Liver (tissue), 8 donors: ENCODE measurements at regions not wholly inside any gene's neighbourhood (a gene's known extent, or its start where the extent isn't known, plus 50 kb on each side); places are given as distances from the start of the nearest gene placed in this dataset.

Experiments used
- DNase-seq: peaks from one replicate; pipeline ENCODE4 v3.0.0-alpha.2; 2017; ENCODE audit warnings: low spot score
- H3K27ac ChIP-seq, 2 donors: one replicate each; pipeline ENCODE4 v1.7.0; 2013; ENCODE audit warnings: inconsistent platforms in 2 of 2, low read length in 2 of 2, control low read depth in 1 of 2, low read depth in 1 of 2, mild to moderate bottlenecking in 1 of 2
- H3K27me3 ChIP-seq, 4 donors: one replicate each; pipeline versions ENCODE4 v1.6.1 to v1.7.0; 2013; ENCODE audit warnings: low read length in 3 of 4, inconsistent platforms in 1 of 4, mild to moderate bottlenecking in 1 of 4, moderate library complexity in 1 of 4; ENCODE audit not compliant: control insufficient read depth in 4 of 4, insufficient read depth in 4 of 4
- H3K36me3 ChIP-seq, 4 donors: one replicate each; pipeline versions ENCODE4 v1.6.1 to v1.7.0; 2013; ENCODE audit warnings: low read length in 3 of 4, mild to moderate bottlenecking in 3 of 4, low read depth in 1 of 4, moderate library complexity in 1 of 4; ENCODE audit not compliant: control insufficient read depth in 4 of 4, insufficient read depth in 3 of 4
- H3K4me1 ChIP-seq, 4 donors: one replicate each; pipeline versions ENCODE4 v1.6.1 to v1.7.0; 2013; ENCODE audit warnings: low read length in 3 of 4, mild to moderate bottlenecking in 3 of 4, moderate library complexity in 1 of 4; ENCODE audit not compliant: control insufficient read depth in 4 of 4, insufficient read depth in 4 of 4
- H3K4me3 ChIP-seq, 3 donors: one replicate each; pipeline versions ENCODE4 v1.6.1 to v1.7.0; 2013; ENCODE audit warnings: low read length in 3 of 3, control low read depth in 1 of 3, low read depth in 1 of 3, mild to moderate bottlenecking in 1 of 3
- H3K9ac ChIP-seq, 2 donors: one replicate each; pipeline ENCODE4 v1.7.0; 2013; ENCODE audit warnings: low read length in 2 of 2, mild to moderate bottlenecking in 2 of 2, moderate library complexity in 2 of 2, control low read depth in 1 of 2, low read depth in 1 of 2
- H3K9me3 ChIP-seq, 4 donors: one replicate each; pipeline versions ENCODE4 v1.6.1 to v1.7.0; 2013; ENCODE audit warnings: low read length in 3 of 4; ENCODE audit not compliant: control insufficient read depth in 4 of 4
- ATF3 ChIP-seq: IDR thresholded peaks from 2 replicates; pipeline ENCODE4 v1.6.1; 2016; ENCODE audit warnings: antibody characterized with exemption
- CTCF ChIP-seq: fragments of 150-350 bp; IDR thresholded peaks from 2 replicates; pipeline ENCODE4 v1.5.1; 2017; ENCODE audit warnings: improper control_type of control experiment, low read depth, low read length; ENCODE audit not compliant: missing input control
- EGR1 ChIP-seq, 2 donors: IDR thresholded peaks; 2 replicates each; pipeline ENCODE4 v1.6.1; 2016 to 2018; ENCODE audit warnings: antibody characterized with exemption in 2 of 2, low read depth in 2 of 2
- FOXA1 ChIP-seq: IDR thresholded peaks from 2 replicates; pipeline ENCODE4 v1.6.1; 2016; ENCODE audit warnings: antibody characterized with exemption
- FOXA2 ChIP-seq: IDR thresholded peaks from 2 replicates; pipeline ENCODE4 v1.6.1; 2016; ENCODE audit warnings: antibody characterized with exemption
- GABPA ChIP-seq, 2 donors: IDR thresholded peaks in 1 of 2; conservative IDR thresholded peaks in 1 of 2; 2 replicates each; pipeline ENCODE4 v1.6.1; 2016; ENCODE audit warnings: antibody characterized with exemption in 2 of 2, mild to moderate bottlenecking in 1 of 2, moderate library complexity in 1 of 2
- HNF4A ChIP-seq, 2 donors: conservative IDR thresholded peaks; 2 replicates each; pipeline ENCODE4 v1.6.1; 2016; ENCODE audit warnings: antibody characterized with exemption in 2 of 2, mild to moderate bottlenecking in 2 of 2
- HNF4G ChIP-seq: IDR thresholded peaks from 2 replicates; pipeline ENCODE4 v1.6.1; 2016; ENCODE audit warnings: antibody characterized with exemption
- JUND ChIP-seq, 2 donors: IDR thresholded peaks; 2 replicates each; pipeline ENCODE4 v1.6.1; 2016; ENCODE audit warnings: antibody characterized with exemption in 2 of 2
- MAX ChIP-seq: IDR thresholded peaks from 2 replicates; pipeline ENCODE4 v1.6.1; 2016; ENCODE audit warnings: antibody characterized with exemption
- NR2F2 ChIP-seq: IDR thresholded peaks from 2 replicates; pipeline ENCODE4 v1.6.1; 2016; ENCODE audit warnings: antibody characterized with exemption
- RAD21 ChIP-seq, 2 donors: IDR thresholded peaks; 2 replicates each; pipeline ENCODE4 v1.6.1; 2016; ENCODE audit warnings: antibody characterized with exemption in 2 of 2, mild to moderate bottlenecking in 2 of 2
- SP1 ChIP-seq: IDR thresholded peaks from 2 replicates; pipeline ENCODE4 v1.6.1; 2018; ENCODE audit warnings: antibody characterized with exemption, mild to moderate bottlenecking
- TAF1 ChIP-seq: conservative IDR thresholded peaks from 2 replicates; pipeline ENCODE4 v1.6.1; 2016; ENCODE audit warnings: antibody characterized with exemption, mild to moderate bottlenecking
- YY1 ChIP-seq: IDR thresholded peaks from 2 replicates; pipeline ENCODE4 v1.6.1; 2016; ENCODE audit warnings: antibody characterized with exemption, mild to moderate bottlenecking
- ZBTB33 ChIP-seq: IDR thresholded peaks from 2 replicates; pipeline ENCODE4 v1.6.1; 2016; ENCODE audit warnings: antibody characterized with exemption
- WGBS: extraction: QIAGEN DNeasy Blood & Tissue Kit; methylation state at CpG from one replicate; pipeline ENCODE4 v1.1.7; 2013; 5-methylcytosine and 5-hydroxymethylcytosine counted together
- donor health status: healthy.
- donor health status: healthy.
- donor health status: healthy.
- donor health status: healthy.
- donor health status: healthy.

GRCh38 chr3:75983111-75983510 lies 197.8 kb upstream of the ZNF717 start (continued):
- TF ChIP-seq ZBTB33 (no peak), FOXA1 (no peak), NR2F2 (no peak)

- Histone ChIP-seq H3K4me1 (no peaks in the 10 kb centered on the region), H3K9ac (no peak overlapping the region), H3K27ac (no peak overlapping the region), H3K4me3 (no peak overlapping the region), H3K27me3 (no peaks in the 10 kb centered on the region), H3K9me3 (peaks cover 0 to 3% (median 0%) of the 10 kb centered on the region in 4 donors), H3K36me3 (no peaks in the 10 kb centered on the region)
- TF ChIP-seq SP1 = no peak
- no peak for TF ChIP-seq ZBTB33
- no peak for TF ChIP-seq FOXA1
- no peak for TF ChIP-seq HNF4A (conservative IDR thresholded peaks at IDR 0.05)
- TF ChIP-seq JUND (IDR thresholded peaks at IDR 0.05) = no peak
- no peak for TF ChIP-seq EGR1 (IDR thresholded peaks at IDR 0.05; ENCODE audit: low read depth in 2 of 2)
- no peak for TF ChIP-seq FOXA2
- no peak for TF ChIP-seq CTCF
- WGBS = 59% methylated on average over 3 of the region's 3 CpGs
- DNase-seq = no peak
These were observed 198.4 kb upstream of the ZNF717 start for GRCh38 chr3:75983609-75984290.

GRCh38 chr3:75985432-75985831 lies 200.1 kb upstream of the ZNF717 start:
- H3K36me3 ChIP-seq = no peaks in the 10 kb centered on the region
- WGBS = 42% methylated on average over 2 of the region's 2 CpGs
- no peak overlapping the region for H3K9ac ChIP-seq
- H3K27me3 ChIP-seq = no peaks in the 10 kb centered on the region
- no peak overlapping the region for H3K27ac ChIP-seq
- H3K4me1 ChIP-seq = no peaks in the 10 kb centered on the region
- H3K9me3 ChIP-seq = peaks cover 0 to 3% (median 0%) of the 10 kb centered on the region in 4 donors
- no peak for DNase-seq
- H3K4me3 ChIP-seq = no peak overlapping the region
- no peak for TF ChIP-seq YY1
- no peak for TF ChIP-seq SP1

GRCh38 chr3:76010252-76010651 lies 224.9 kb upstream of the ZNF717 start:
- Histone ChIP-seq H3K4me1 (no peaks in the 10 kb centered on the region), H3K9ac (no peak overlapping the region), H3K9me3 (no peaks in the 10 kb centered on the region), H3K36me3 (no peaks in the 10 kb centered on the region), H3K4me3 (no peak overlapping the region), H3K27me3 (no peaks in the 10 kb centered on the region), H3K27ac (no peak overlapping the region)
- WGBS = 72% methylated on average over 3 of the region's 3 CpGs
- no peak for DNase-seq
- no peak for TF ChIP-seq RAD21 (IDR thresholded peaks at IDR 0.05)
- TF ChIP-seq GABPA (IDR thresholded peaks at IDR 0.05 in 1 of 2, conservative IDR thresholded peaks at IDR 0.05 in 1 of 2) = no peak
- no peak for TF ChIP-seq TAF1
- TF ChIP-seq FOXA2 = no peak
- no peak for TF ChIP-seq EGR1 (IDR thresholded peaks at IDR 0.05; ENCODE audit: low read depth in 2 of 2)
- TF ChIP-seq SP1 = no peak
- no peak for TF ChIP-seq YY1
- no peak for TF ChIP-seq ATF3
- TF ChIP-seq HNF4A (conservative IDR thresholded peaks at IDR 0.05) = no peak
- no peak for TF ChIP-seq CTCF
- no peak for TF ChIP-seq NR2F2
- TF ChIP-seq JUND (IDR thresholded peaks at IDR 0.05) = no peak
- no peak for TF ChIP-seq FOXA1
- no peak for TF ChIP-seq HNF4G
- TF ChIP-seq MAX = no peak
